GM19099 (cell line): ENCODE measurements at regions not wholly inside any gene's neighbourhood (a gene's known extent, or its start where the extent isn't known, plus 50 kb on each side); places are given as distances from the start of the nearest gene placed in this dataset.

Experiments
- POLR2A ChIP-seq: IDR thresholded peaks from 3 replicates; pipeline ENCODE4 v1.6.1; 2011; ENCODE audit warnings: low read depth; ENCODE audit not compliant: insufficient read length; ENCODE audit errors: extremely low read depth

GRCh38 chr2:118752762-118753429, 94.6 kb downstream of the EN1 start:
- no peak for TF ChIP-seq POLR2A

GRCh38 chr2:118750959-118751565, 96.4 kb downstream of the EN1 start:
- no peak for TF ChIP-seq POLR2A

GRCh38 chr2:118748245-118748885, 99.1 kb downstream of the EN1 start:
- TF ChIP-seq POLR2A: no peak

- TF ChIP-seq POLR2A: no peak
These were observed 99.8 kb downstream of the EN1 start for GRCh38 chr2:118747637-118748036.

- no peak for TF ChIP-seq POLR2A
These were observed 100.4 kb downstream of the EN1 start for GRCh38 chr2:118747066-118747465.

GRCh38 chr2:118738524-118739308, 108.7 kb downstream of the EN1 start:
- no peak for TF ChIP-seq POLR2A

GRCh38 chr2:118738106-118738505, 109.3 kb downstream of the EN1 start:
- no peak for TF ChIP-seq POLR2A

- no peak for TF ChIP-seq POLR2A
These were observed 109.8 kb downstream of the EN1 start for GRCh38 chr2:118737684-118738083.

GRCh38 chr2:118732432-118732831, 115.0 kb downstream of the EN1 start:
- TF ChIP-seq POLR2A: no peak

- TF ChIP-seq POLR2A: no peak
These were observed 116.0 kb downstream of the EN1 start for GRCh38 chr2:118731413-118731812.

GRCh38 chr2:118730405-118730804, 117.0 kb downstream of the EN1 start:
- TF ChIP-seq POLR2A: no peak

GRCh38 chr2:118729760-118730159, 117.7 kb downstream of the EN1 start:
- no peak for TF ChIP-seq POLR2A

- no peak for TF ChIP-seq POLR2A
These were observed 118.5 kb downstream of the EN1 start for GRCh38 chr2:118728984-118729383.

GRCh38 chr2:118726821-118727220, 120.6 kb downstream of the EN1 start:
- TF ChIP-seq POLR2A: no peak

- TF ChIP-seq POLR2A: no peak
These were observed 124.1 kb downstream of the EN1 start for GRCh38 chr2:118723394-118723793.
